NB4 (cell line): ENCODE measurements at regions not wholly inside any gene's neighbourhood (a gene's known extent, or its start where the extent isn't known, plus 50 kb on each side); places are given as distances from the start of the nearest gene placed in this dataset.

Experiments
- MYC ChIP-seq: IDR thresholded peaks from 2 replicates; pipeline ENCODE4 v1.6.1; 2011; ENCODE audit warnings: low read depth, low read length
- POLR2A ChIP-seq: IDR thresholded peaks from 2 replicates; pipeline ENCODE4 v1.6.1; 2011; ENCODE audit warnings: mild to moderate bottlenecking; ENCODE audit not compliant: insufficient read length; ENCODE audit errors: extremely low read depth
- TF ChIP-seq, protein P1 (sequence below): IDR thresholded peaks from one replicate; pipeline ENCODE4 v1.5.1; 2012; ENCODE audit warnings: low read depth, low read length
- TF ChIP-seq, protein P2 (sequence below): IDR thresholded peaks from 2 replicates; pipeline ENCODE4 v1.6.1; 2011; ENCODE audit warnings: low read depth, low read length

DNA sequence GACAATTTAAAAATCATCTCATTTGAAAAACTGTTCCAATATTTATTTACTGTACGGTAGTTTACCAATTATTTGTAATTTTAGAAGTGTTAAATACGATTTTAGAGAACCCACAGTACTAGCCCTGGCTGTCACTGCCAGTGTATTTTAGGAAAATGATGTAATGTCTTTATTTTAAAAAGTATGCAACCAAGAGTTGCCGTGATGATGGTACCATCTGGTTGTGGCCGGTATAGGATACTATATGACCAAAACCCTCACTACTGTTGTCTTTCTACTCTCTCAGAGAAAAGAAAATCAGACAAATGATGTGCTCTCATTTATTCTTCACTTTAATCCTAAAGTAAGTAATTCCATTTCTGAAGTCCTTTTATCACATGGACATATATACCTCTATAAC is 395.0 kb downstream of the FOXG1 start:
- TF ChIP-seq, protein P1, sequence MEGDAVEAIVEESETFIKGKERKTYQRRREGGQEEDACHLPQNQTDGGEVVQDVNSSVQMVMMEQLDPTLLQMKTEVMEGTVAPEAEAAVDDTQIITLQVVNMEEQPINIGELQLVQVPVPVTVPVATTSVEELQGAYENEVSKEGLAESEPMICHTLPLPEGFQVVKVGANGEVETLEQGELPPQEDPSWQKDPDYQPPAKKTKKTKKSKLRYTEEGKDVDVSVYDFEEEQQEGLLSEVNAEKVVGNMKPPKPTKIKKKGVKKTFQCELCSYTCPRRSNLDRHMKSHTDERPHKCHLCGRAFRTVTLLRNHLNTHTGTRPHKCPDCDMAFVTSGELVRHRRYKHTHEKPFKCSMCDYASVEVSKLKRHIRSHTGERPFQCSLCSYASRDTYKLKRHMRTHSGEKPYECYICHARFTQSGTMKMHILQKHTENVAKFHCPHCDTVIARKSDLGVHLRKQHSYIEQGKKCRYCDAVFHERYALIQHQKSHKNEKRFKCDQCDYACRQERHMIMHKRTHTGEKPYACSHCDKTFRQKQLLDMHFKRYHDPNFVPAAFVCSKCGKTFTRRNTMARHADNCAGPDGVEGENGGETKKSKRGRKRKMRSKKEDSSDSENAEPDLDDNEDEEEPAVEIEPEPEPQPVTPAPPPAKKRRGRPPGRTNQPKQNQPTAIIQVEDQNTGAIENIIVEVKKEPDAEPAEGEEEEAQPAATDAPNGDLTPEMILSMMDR = no peak
- TF ChIP-seq POLR2A (no peak), MYC (no peak)
- TF ChIP-seq, protein P2, sequence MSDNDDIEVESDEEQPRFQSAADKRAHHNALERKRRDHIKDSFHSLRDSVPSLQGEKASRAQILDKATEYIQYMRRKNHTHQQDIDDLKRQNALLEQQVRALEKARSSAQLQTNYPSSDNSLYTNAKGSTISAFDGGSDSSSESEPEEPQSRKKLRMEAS = no peak
